Neural cell (in vitro differentiated cells): ENCODE measurements at regions not wholly inside any gene's neighbourhood (a gene's known extent, or its start where the extent isn't known, plus 50 kb on each side); places are given as distances from the start of the nearest gene placed in this dataset.

ENCODE experiments used
- EP300 ChIP-seq: fragments of 450-650 bp; conservative IDR thresholded peaks from 2 replicates; pipeline ENCODE4 v1.6.1; 2014; ENCODE audit warnings: antibody characterized with exemption, mild to moderate bottlenecking, moderate library complexity; ENCODE audit not compliant: poor library complexity, severe bottlenecking
- EZH2 ChIP-seq: fragments of 200-600, 300-800 bp; shearing (Covaris generic), sonication (generic); IDR thresholded peaks from 2 replicates; pipeline ENCODE4 v1.6.1; 2014; ENCODE audit warnings: antibody characterized with exemption, low read length, borderline replicate concordance, mild to moderate bottlenecking; ENCODE audit not compliant: insufficient read depth, poor library complexity, severe bottlenecking
- MXI1 ChIP-seq: fragments of 450-650 bp; conservative IDR thresholded peaks from 2 replicates; pipeline ENCODE4 v1.6.1; 2014; ENCODE audit warnings: antibody characterized with exemption, mild to moderate bottlenecking; ENCODE audit not compliant: poor library complexity, severe bottlenecking
- POLR2AphosphoS5 ChIP-seq: IDR thresholded peaks from 2 replicates; pipeline ENCODE4 v1.6.1; 2012
- RAD21 ChIP-seq: fragments of 450-650 bp; conservative IDR thresholded peaks from 2 replicates; pipeline ENCODE4 v1.6.1; 2014; ENCODE audit warnings: antibody characterized with exemption, mild to moderate bottlenecking, moderate library complexity
- SMC3 ChIP-seq: fragments of 450-650 bp; conservative IDR thresholded peaks from 2 replicates; pipeline ENCODE4 v1.6.1; 2014; ENCODE audit warnings: antibody characterized with exemption, mild to moderate bottlenecking, moderate library complexity; ENCODE audit not compliant: poor library complexity
- TAF1 ChIP-seq: IDR thresholded peaks from 2 replicates; pipeline ENCODE4 v1.6.1; 2012; ENCODE audit warnings: low read depth
- TF ChIP-seq, protein P1 (sequence below): fragments of 450-650 bp; IDR thresholded peaks from 2 replicates; pipeline ENCODE4 v1.5.1; 2014; ENCODE audit warnings: antibody characterized with exemption, mild to moderate bottlenecking, moderate library complexity; ENCODE audit not compliant: poor library complexity, severe bottlenecking
- TF ChIP-seq, protein P2 (sequence below): IDR thresholded peaks from 2 replicates; pipeline ENCODE4 v1.6.1; 2012; ENCODE audit warnings: borderline replicate concordance

DNA sequence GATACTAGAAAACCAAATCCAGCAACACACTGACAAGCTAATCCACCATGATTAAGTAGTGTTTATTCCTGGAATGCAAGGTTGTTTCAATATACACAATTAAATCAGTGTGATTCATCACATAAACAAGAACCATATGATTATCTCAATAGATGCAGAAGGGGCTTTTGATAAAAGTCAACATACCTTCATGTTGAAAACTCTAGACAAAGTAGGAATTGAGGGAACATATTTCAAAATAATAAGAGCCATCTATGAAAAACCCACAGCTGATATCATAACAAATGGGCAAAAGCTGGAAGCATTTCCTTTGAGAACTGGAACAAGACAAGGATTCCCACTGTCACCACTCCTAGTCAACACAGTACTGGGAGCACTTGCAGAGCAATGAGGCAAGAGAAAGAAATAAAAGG, 213.6 kb upstream of the CSNK1A1L start:
- TF ChIP-seq, protein P1, sequence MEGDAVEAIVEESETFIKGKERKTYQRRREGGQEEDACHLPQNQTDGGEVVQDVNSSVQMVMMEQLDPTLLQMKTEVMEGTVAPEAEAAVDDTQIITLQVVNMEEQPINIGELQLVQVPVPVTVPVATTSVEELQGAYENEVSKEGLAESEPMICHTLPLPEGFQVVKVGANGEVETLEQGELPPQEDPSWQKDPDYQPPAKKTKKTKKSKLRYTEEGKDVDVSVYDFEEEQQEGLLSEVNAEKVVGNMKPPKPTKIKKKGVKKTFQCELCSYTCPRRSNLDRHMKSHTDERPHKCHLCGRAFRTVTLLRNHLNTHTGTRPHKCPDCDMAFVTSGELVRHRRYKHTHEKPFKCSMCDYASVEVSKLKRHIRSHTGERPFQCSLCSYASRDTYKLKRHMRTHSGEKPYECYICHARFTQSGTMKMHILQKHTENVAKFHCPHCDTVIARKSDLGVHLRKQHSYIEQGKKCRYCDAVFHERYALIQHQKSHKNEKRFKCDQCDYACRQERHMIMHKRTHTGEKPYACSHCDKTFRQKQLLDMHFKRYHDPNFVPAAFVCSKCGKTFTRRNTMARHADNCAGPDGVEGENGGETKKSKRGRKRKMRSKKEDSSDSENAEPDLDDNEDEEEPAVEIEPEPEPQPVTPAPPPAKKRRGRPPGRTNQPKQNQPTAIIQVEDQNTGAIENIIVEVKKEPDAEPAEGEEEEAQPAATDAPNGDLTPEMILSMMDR, result no peak
- TF ChIP-seq EZH2 (no peak), TAF1 (no peak), POLR2AphosphoS5 (no peak), EP300 (no peak), SMC3 (no peak), RAD21 (no peak), MXI1 (no peak)
- TF ChIP-seq, protein P2, sequence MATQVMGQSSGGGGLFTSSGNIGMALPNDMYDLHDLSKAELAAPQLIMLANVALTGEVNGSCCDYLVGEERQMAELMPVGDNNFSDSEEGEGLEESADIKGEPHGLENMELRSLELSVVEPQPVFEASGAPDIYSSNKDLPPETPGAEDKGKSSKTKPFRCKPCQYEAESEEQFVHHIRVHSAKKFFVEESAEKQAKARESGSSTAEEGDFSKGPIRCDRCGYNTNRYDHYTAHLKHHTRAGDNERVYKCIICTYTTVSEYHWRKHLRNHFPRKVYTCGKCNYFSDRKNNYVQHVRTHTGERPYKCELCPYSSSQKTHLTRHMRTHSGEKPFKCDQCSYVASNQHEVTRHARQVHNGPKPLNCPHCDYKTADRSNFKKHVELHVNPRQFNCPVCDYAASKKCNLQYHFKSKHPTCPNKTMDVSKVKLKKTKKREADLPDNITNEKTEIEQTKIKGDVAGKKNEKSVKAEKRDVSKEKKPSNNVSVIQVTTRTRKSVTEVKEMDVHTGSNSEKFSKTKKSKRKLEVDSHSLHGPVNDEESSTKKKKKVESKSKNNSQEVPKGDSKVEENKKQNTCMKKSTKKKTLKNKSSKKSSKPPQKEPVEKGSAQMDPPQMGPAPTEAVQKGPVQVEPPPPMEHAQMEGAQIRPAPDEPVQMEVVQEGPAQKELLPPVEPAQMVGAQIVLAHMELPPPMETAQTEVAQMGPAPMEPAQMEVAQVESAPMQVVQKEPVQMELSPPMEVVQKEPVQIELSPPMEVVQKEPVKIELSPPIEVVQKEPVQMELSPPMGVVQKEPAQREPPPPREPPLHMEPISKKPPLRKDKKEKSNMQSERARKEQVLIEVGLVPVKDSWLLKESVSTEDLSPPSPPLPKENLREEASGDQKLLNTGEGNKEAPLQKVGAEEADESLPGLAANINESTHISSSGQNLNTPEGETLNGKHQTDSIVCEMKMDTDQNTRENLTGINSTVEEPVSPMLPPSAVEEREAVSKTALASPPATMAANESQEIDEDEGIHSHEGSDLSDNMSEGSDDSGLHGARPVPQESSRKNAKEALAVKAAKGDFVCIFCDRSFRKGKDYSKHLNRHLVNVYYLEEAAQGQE, result no peak
